KMS-11 (cell line): ENCODE measurements at regions not wholly inside any gene's neighbourhood (a gene's known extent, or its start where the extent isn't known, plus 50 kb on each side); places are given as distances from the start of the nearest gene placed in this dataset.

ENCODE experiments used
- H2AFZ ChIP-seq: fragments of 200-600 bp; sonication (generic); 2 replicates; pipeline ENCODE4 v1.6.1; 2016; ENCODE audit warnings: antibody characterized with exemption, mixed run types, low read depth
- H3K27ac ChIP-seq: fragments of 200-600 bp; sonication (generic); 2 replicates; pipeline ENCODE4 v1.6.1; 2016; ENCODE audit warnings: mild to moderate bottlenecking, mixed run types
- H3K27me3 ChIP-seq: fragments of 200-600 bp; sonication (generic); 2 replicates; pipeline ENCODE4 v1.6.1; 2017; ENCODE audit warnings: mild to moderate bottlenecking, low read depth, mixed run types, moderate library complexity; ENCODE audit not compliant: insufficient read depth
- H3K36me3 ChIP-seq: fragments of 200-600 bp; sonication (generic); 2 replicates; pipeline ENCODE4 v1.6.1; 2017; ENCODE audit warnings: mild to moderate bottlenecking, mixed run types; ENCODE audit not compliant: insufficient read depth
- H3K4me1 ChIP-seq: fragments of 200-600 bp; sonication (generic); 2 replicates; pipeline ENCODE4 v1.6.1; 2016; ENCODE audit warnings: mild to moderate bottlenecking, low read depth, mixed run types; ENCODE audit not compliant: poor library complexity, severe bottlenecking
- H3K4me2 ChIP-seq: fragments of 200-600 bp; sonication (generic); 2 replicates; pipeline ENCODE4 v1.7.0; 2016; ENCODE audit warnings: mild to moderate bottlenecking, mixed run types
- H3K4me3 ChIP-seq: fragments of 200-600 bp; sonication (generic); IDR thresholded peaks from 2 replicates; pipeline ENCODE4 v1.6.1; 2017; ENCODE audit warnings: low read depth, low read length, mixed read lengths; ENCODE audit not compliant: insufficient read depth
- H3K79me2 ChIP-seq: fragments of 200-600 bp; sonication (generic); 2 replicates; pipeline ENCODE4 v1.6.1; 2016; ENCODE audit warnings: low read depth, mixed run types; ENCODE audit not compliant: insufficient read depth
- H3K9ac ChIP-seq: fragments of 200-600 bp; sonication (generic); 2 replicates; pipeline ENCODE4 v1.6.1; 2016; ENCODE audit warnings: mild to moderate bottlenecking, mixed run types
- H4K20me1 ChIP-seq: fragments of 200-600 bp; sonication (generic); 2 replicates; pipeline ENCODE4 v1.6.1; 2016; ENCODE audit warnings: mild to moderate bottlenecking, mixed run types; ENCODE audit not compliant: insufficient read depth
- CTCF ChIP-seq: fragments of 200-600 bp; sonication (generic); conservative IDR thresholded peaks from 2 replicates; pipeline ENCODE4 v1.6.1; 2017; ENCODE audit warnings: low read depth, mild to moderate bottlenecking, antibody characterized with exemption, low read length, moderate library complexity, mixed read lengths

DNA sequence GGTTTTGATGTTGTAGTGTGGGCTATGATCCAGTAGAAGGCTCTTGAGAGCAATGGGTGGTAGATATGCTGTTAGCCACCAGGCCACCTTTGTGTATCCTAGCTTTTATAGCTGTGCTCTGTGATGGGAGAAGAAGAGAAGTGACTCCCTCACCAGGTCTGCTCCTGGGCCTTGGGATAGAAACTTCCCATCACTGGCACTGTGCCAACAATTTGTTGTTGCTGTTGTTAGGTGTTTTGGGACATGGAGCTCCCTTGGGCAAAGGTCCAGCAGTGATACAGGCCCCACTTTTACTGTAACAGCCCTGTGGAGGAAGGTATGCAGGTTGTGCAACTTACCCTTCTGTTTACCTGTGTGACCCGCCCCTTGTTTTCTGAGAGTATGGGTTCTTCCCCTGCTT is 570.9 kb upstream of the GRIN3A start:
- no peaks in the 10 kb centered on the region for H3K36me3 ChIP-seq
- TF ChIP-seq CTCF: no peak
- H2AFZ ChIP-seq: no peak overlapping the region
- no peaks in the 10 kb centered on the region for H4K20me1 ChIP-seq
- no peak overlapping the region for H3K9ac ChIP-seq
- no peaks in the 10 kb centered on the region for H3K4me1 ChIP-seq
- no peaks in the 10 kb centered on the region for H3K27me3 ChIP-seq
- no peak overlapping the region for H3K27ac ChIP-seq
- no peaks in the 10 kb centered on the region for H3K79me2 ChIP-seq
- no peak overlapping the region for H3K4me3 ChIP-seq
- no peak overlapping the region for H3K4me2 ChIP-seq

DNA sequence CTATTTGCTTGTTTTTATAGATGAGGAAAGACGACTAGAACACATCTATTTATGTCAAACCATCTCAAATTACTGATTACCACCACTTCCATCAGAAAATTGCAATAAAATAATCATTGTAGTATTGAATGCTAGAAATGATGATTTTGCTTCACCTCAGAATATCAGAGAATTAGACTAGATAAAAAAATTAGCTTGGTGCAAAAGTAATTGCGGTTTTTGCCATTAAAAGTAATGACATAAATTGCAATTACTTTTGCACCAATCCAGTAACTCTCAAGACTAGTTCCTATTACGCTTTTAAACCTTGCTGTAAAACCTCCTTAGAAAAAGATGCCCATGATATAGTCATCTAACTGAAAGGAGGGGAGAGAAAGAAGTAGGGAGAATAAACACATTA is 556.7 kb upstream of the GRIN3A start:
- Histone ChIP-seq H3K36me3 (no peaks in the 10 kb centered on the region), H3K4me3 (no peak overlapping the region), H3K9ac (no peak overlapping the region), H3K79me2 (no peaks in the 10 kb centered on the region), H3K27ac (no peak overlapping the region), H4K20me1 (no peaks in the 10 kb centered on the region), H3K27me3 (no peaks in the 10 kb centered on the region), H2AFZ (no peak overlapping the region), H3K4me1 (no peaks in the 10 kb centered on the region), H3K4me2 (no peak overlapping the region)
- TF ChIP-seq CTCF: no peak

DNA sequence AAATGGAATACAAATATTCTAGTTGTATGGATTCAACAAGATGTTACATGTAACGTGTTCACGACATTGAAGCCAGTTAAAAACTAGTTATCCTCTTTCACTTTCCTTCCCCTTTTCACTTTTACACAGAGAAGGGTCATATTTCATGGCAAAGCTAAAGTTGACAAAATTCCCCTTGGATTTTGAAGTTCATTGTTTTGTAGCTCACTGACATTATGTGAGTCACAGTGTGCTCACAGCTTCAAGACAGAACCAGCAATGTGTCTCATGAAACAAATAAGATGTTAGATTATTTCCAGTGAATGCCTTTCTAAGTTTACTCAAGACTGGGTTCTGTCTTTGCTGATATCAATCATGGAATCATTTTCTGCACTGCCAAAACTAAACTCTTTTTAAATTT is 535.5 kb upstream of the GRIN3A start:
- Histone ChIP-seq H2AFZ (no peak overlapping the region), H3K4me3 (no peak overlapping the region), H3K79me2 (no peaks in the 10 kb centered on the region), H3K27me3 (no peaks in the 10 kb centered on the region), H3K4me1 (no peaks in the 10 kb centered on the region), H4K20me1 (no peaks in the 10 kb centered on the region), H3K36me3 (no peaks in the 10 kb centered on the region), H3K9ac (no peak overlapping the region), H3K4me2 (no peak overlapping the region), H3K27ac (no peak overlapping the region)
- TF ChIP-seq CTCF: no peak

GRCh38 chr9:102253099-102253498 is 514.7 kb upstream of the GRIN3A start:
- H4K20me1 ChIP-seq: no peaks in the 10 kb centered on the region
- H3K79me2 ChIP-seq: no peaks in the 10 kb centered on the region
- H3K36me3 ChIP-seq: no peaks in the 10 kb centered on the region
- no peak overlapping the region for H3K4me3 ChIP-seq
- H3K27me3 ChIP-seq: no peaks in the 10 kb centered on the region
- no peak for TF ChIP-seq CTCF
- H3K27ac ChIP-seq: no peak overlapping the region
- H3K9ac ChIP-seq: no peak overlapping the region
- no peak overlapping the region for H3K4me2 ChIP-seq
- no peaks in the 10 kb centered on the region for H3K4me1 ChIP-seq
- H2AFZ ChIP-seq: no peak overlapping the region

DNA sequence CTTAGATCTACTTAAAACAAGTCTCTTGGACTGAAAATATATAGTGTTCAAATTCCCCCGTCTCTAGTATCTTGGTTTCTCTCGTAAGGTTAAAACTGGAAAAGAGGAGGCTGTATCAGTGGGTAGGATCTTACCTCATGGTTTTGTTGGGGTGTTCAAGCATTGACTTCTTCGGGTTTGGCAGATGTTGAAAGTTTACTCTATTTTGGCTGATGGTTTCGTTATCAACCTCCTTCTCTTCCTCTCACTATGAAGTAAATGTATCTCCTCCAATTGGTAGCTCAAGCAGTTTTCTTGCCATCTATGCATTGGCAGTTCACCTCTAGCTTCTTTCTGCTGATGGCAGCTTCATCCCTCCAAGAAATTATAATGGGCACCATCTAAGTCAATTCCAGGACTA is 506.5 kb upstream of the GRIN3A start:
- Histone ChIP-seq H2AFZ (no peak overlapping the region), H3K4me2 (no peak overlapping the region), H3K4me1 (no peaks in the 10 kb centered on the region), H4K20me1 (no peaks in the 10 kb centered on the region), H3K36me3 (no peaks in the 10 kb centered on the region), H3K4me3 (no peak overlapping the region), H3K27ac (no peak overlapping the region), H3K79me2 (no peaks in the 10 kb centered on the region), H3K9ac (no peak overlapping the region), H3K27me3 (no peaks in the 10 kb centered on the region)
- no peak for TF ChIP-seq CTCF
